Hepatocyte (in vitro differentiated cells): ENCODE measurements at regions not wholly inside any gene's neighbourhood (a gene's known extent, or its start where the extent isn't known, plus 50 kb on each side); places are given as distances from the start of the nearest gene placed in this dataset.
"Not testable (repeated sequence)": the region's sequence is repeated elsewhere in the genome, so short reads cannot be mapped to it uniquely, and the experiment has no call there.

Experiments used
- DNase-seq: peaks from one replicate; pipeline ENCODE4 v3.0.0-alpha.2; 2016; ENCODE audit warnings: low spot score
- H2AFZ ChIP-seq: fragments of 200-600 bp; sonication (generic); 2 replicates; pipeline ENCODE4 v1.6.0; 2016; ENCODE audit warnings: antibody characterized with exemption, mild to moderate bottlenecking
- H3K27ac ChIP-seq: fragments of 200-600 bp; sonication (generic); 2 replicates; pipeline ENCODE4 v1.5.1; 2016; ENCODE audit warnings: mild to moderate bottlenecking
- H3K27me3 ChIP-seq: fragments of 200-600 bp; sonication (generic); 2 replicates; pipeline ENCODE4 v1.6.1; 2016
- H3K36me3 ChIP-seq: fragments of 200-600 bp; sonication (generic); replicated peaks from 2 replicates; pipeline ENCODE4 v1.5.1; 2016; ENCODE audit warnings: low read depth; ENCODE audit not compliant: insufficient read depth
- H3K4me1 ChIP-seq: fragments of 200-600 bp; sonication (generic); 2 replicates; pipeline ENCODE4 v1.5.1; 2016; ENCODE audit warnings: mild to moderate bottlenecking, moderate library complexity; ENCODE audit not compliant: insufficient read depth
- H3K4me2 ChIP-seq: fragments of 200-600 bp; sonication (generic); 2 replicates; pipeline ENCODE4 v1.6.0; 2016
- H3K4me3 ChIP-seq: fragments of 200-600 bp; sonication (generic); 2 replicates; pipeline ENCODE4 v1.5.1; 2016; ENCODE audit warnings: mild to moderate bottlenecking
- H3K79me2 ChIP-seq: fragments of 200-600 bp; sonication (generic); 2 replicates; pipeline ENCODE4 v1.6.0; 2017; ENCODE audit warnings: mild to moderate bottlenecking
- H3K9me2 ChIP-seq: fragments of 200-600 bp; sonication (generic); replicated peaks from 2 replicates; pipeline ENCODE4 v1.6.0; 2017; ENCODE audit warnings: mild to moderate bottlenecking; ENCODE audit not compliant: insufficient read depth
- H3K9me3 ChIP-seq: fragments of 200-600 bp; sonication (generic); 2 replicates; pipeline ENCODE4 v1.5.1; 2016; ENCODE audit warnings: low read depth, mild to moderate bottlenecking
- H4K20me1 ChIP-seq: fragments of 200-600 bp; sonication (generic); 2 replicates; pipeline ENCODE4 v1.6.0; 2016; ENCODE audit warnings: mild to moderate bottlenecking; ENCODE audit not compliant: insufficient read depth, poor library complexity, severe bottlenecking
- CTCF ChIP-seq: fragments of 200-600 bp; sonication (generic); IDR thresholded peaks from 2 replicates; pipeline ENCODE4 v1.5.1; 2016; ENCODE audit warnings: antibody characterized with exemption, mild to moderate bottlenecking; ENCODE audit not compliant: poor library complexity
- EZH2 ChIP-seq: fragments of 200-600 bp; sonication (generic); IDR thresholded peaks from 2 replicates; pipeline ENCODE4 v1.6.1; 2016; ENCODE audit warnings: antibody characterized with exemption, mild to moderate bottlenecking, borderline replicate concordance
- EZH2phosphoT487 ChIP-seq: fragments of 200-600 bp; sonication (generic); IDR thresholded peaks from one replicate; pipeline ENCODE4 v1.6.1; 2018; ENCODE audit warnings: antibody characterized with exemption, mild to moderate bottlenecking, low read depth, moderate library complexity; ENCODE audit not compliant: unreplicated experiment, severe bottlenecking
- WGBS: methylation state at CpG from one replicate; pipeline ENCODE4 v1.1.6; 2016; ENCODE audit warnings: low lambda C conversion rate; ENCODE audit errors: missing lambda C conversion rate; 5-methylcytosine and 5-hydroxymethylcytosine counted together

GRCh38 chr10:33084453-33084852, 126.4 kb upstream of the ITGB1 start:
- no peak for DNase-seq
- Histone ChIP-seq H3K36me3 (no peaks in the 10 kb centered on the region), H2AFZ (no peak overlapping the region), H3K4me1 (peaks cover 6% of the 10 kb centered on the region), H3K4me2 (no peak overlapping the region), H3K27me3 (no peaks in the 10 kb centered on the region), H3K79me2 (no peaks in the 10 kb centered on the region), H3K9me2 (no peaks in the 10 kb centered on the region), H3K4me3 (no peak overlapping the region), H4K20me1 (no peaks in the 10 kb centered on the region), H3K9me3 (no peaks in the 10 kb centered on the region), H3K27ac (no peak overlapping the region)
- no peak for TF ChIP-seq CTCF
- TF ChIP-seq EZH2 = no peak
- TF ChIP-seq EZH2phosphoT487 = no peak
- WGBS = 100% methylated on average over 1 of the region's 1 CpG

GRCh38 chr10:33082373-33082895, 124.4 kb upstream of the ITGB1 start:
- H3K9me3 ChIP-seq = no peaks in the 10 kb centered on the region
- H3K9me2 ChIP-seq = no peaks in the 10 kb centered on the region
- DNase-seq = no peak
- H3K27me3 ChIP-seq = no peaks in the 10 kb centered on the region
- TF ChIP-seq CTCF (no peak), EZH2phosphoT487 (no peak), EZH2 (no peak)
- 79% methylated on average over 2 of the region's 2 CpGs for WGBS
- no peak overlapping the region for H3K27ac ChIP-seq
- H3K79me2 ChIP-seq = no peaks in the 10 kb centered on the region
- H3K4me2 ChIP-seq = no peak overlapping the region
- H3K36me3 ChIP-seq = no peaks in the 10 kb centered on the region
- H2AFZ ChIP-seq = no peak overlapping the region
- H4K20me1 ChIP-seq = no peaks in the 10 kb centered on the region
- no peak overlapping the region for H3K4me3 ChIP-seq
- peaks cover 5% of the 10 kb centered on the region for H3K4me1 ChIP-seq

- H3K36me3 ChIP-seq, H3K27ac ChIP-seq, H3K79me2 ChIP-seq, H4K20me1 ChIP-seq, DNase-seq, H2AFZ ChIP-seq, H3K4me1 ChIP-seq, H3K4me2 ChIP-seq, H3K4me3 ChIP-seq, H3K9me2 ChIP-seq, H3K9me3 ChIP-seq, H3K27me3 ChIP-seq: not testable (repeated sequence)
- 79% methylated on average over 2 of the region's 2 CpGs for WGBS
Observed at GRCh38 chr10:33080467-33080866, 122.4 kb upstream of the ITGB1 start.

GRCh38 chr10:33074443-33074842, 116.4 kb upstream of the ITGB1 start:
- H3K9me3 ChIP-seq = no peaks in the 10 kb centered on the region
- H3K4me1 ChIP-seq = no peaks in the 10 kb centered on the region
- WGBS = 80% methylated on average over 3 of the region's 3 CpGs
- TF ChIP-seq CTCF (no peak), EZH2phosphoT487 (no peak), EZH2 (no peak)
- H3K9me2 ChIP-seq = no peaks in the 10 kb centered on the region
- H3K27me3 ChIP-seq = no peaks in the 10 kb centered on the region
- DNase-seq = no peak
- no peaks in the 10 kb centered on the region for H4K20me1 ChIP-seq
- no peak overlapping the region for H3K27ac ChIP-seq
- no peak overlapping the region for H2AFZ ChIP-seq
- no peaks in the 10 kb centered on the region for H3K79me2 ChIP-seq
- H3K4me3 ChIP-seq = no peak overlapping the region
- H3K4me2 ChIP-seq = no peak overlapping the region
- H3K36me3 ChIP-seq = no peaks in the 10 kb centered on the region
